A549 (cell line): ENCODE measurements at regions not wholly inside any gene's neighbourhood (a gene's known extent, or its start where the extent isn't known, plus 50 kb on each side); places are given as distances from the start of the nearest gene placed in this dataset.
"Not testable (repeated sequence)": the region's sequence is repeated elsewhere in the genome, so short reads cannot be mapped to it uniquely, and the experiment has no call there.

Experiments
- ATAC-seq, 2 experiments: fragments of 200-7000 bp in 1 of 2; fragments of >200 bp in 1 of 2; cut with Nextera tagmentation in 1 of 2; cut with Tn5 transposase in 1 of 2; 3 replicates each; pipeline versions ENCODE4 v1.8.0 to v1.9.1; 2018 to 2020; ENCODE audit warnings: mild to moderate bottlenecking in 1 of 2, moderate library complexity in 1 of 2
- CTCF ChIA-PET: fragments of 300-600 bp; sonication (Branson Sonifier 250); formaldehyde crosslinking; extraction: SDS; loops from one replicate; lab custom pipeline; 2021; ENCODE audit warnings: antibody characterized with exemption, inconsistent platforms; lab: Yijun Ruan, JAX
- POLR2A ChIA-PET: fragments of 350-600 bp; formaldehyde crosslinking; extraction: SDS; loops from one replicate; lab custom pipeline; 2021; ENCODE audit warnings: antibody characterized with exemption, inconsistent platforms; lab: Yijun Ruan, JAX
- DNase-seq, 2 experiments: peaks; one replicate each; pipeline versions ENCODE4 v3.0.0 to v3.0.0-alpha.2; 2011 to 2016; ENCODE audit warnings: low read depth in 1 of 2, low spot score in 1 of 2
- FAIRE-seq: peaks from 2 replicates; lab custom pipeline; 2011; peaks lifted over from hg19 to GRCh38; lab: Jason Lieb, UNC
- H3K27ac ChIP-seq, 2 experiments: fragments of >200 bp; sonication (Bioruptor Twin); formaldehyde crosslinking; 3 replicates each; pipeline ENCODE4 v1.5.1; 2016 to 2017
- H3K4me1 ChIP-seq: fragments of >200 bp; sonication (Bioruptor Twin); formaldehyde crosslinking; 3 replicates; pipeline ENCODE4 v1.6.1; 2016
- H3K4me2 ChIP-seq: fragments of >200 bp; sonication (Bioruptor Twin); formaldehyde crosslinking; 3 replicates; pipeline ENCODE4 v1.6.1; 2016
- H3K4me3 ChIP-seq: fragments of >200 bp; sonication (Bioruptor Twin); formaldehyde crosslinking; 3 replicates; pipeline ENCODE4 v1.5.1; 2016
- H3K9me3 ChIP-seq: fragments of >200 bp; sonication (Bioruptor Twin); formaldehyde crosslinking; 3 replicates; pipeline ENCODE4 v1.6.1; 2016
- CBX8 ChIP-seq: fragments of 200-600 bp; sonication (generic); IDR thresholded peaks from 2 replicates; pipeline ENCODE4 v1.6.1; 2016
- CHD2 ChIP-seq: fragments of 150-350 bp; IDR thresholded peaks from 2 replicates; pipeline ENCODE4 v1.6.1; 2014; ENCODE audit warnings: low read length; ENCODE audit not compliant: partially characterized antibody
- GATA3 ChIP-seq: IDR thresholded peaks from 2 replicates; pipeline ENCODE4 v1.6.1; 2012; ENCODE audit warnings: borderline replicate concordance
- HDAC2 ChIP-seq: fragments of 200-600 bp; sonication (generic); IDR thresholded peaks from 2 replicates; pipeline ENCODE4 v1.6.1; 2016
- MAFK ChIP-seq: fragments of 450-650 bp; IDR thresholded peaks from 2 replicates; pipeline ENCODE4 v1.6.1; 2014; ENCODE audit not compliant: partially characterized antibody
- MAZ ChIP-seq: fragments of 150-350 bp; IDR thresholded peaks from 2 replicates; pipeline ENCODE4 v1.6.1; 2014; ENCODE audit warnings: antibody characterized with exemption, low read depth, low read length, borderline replicate concordance
- NFE2L2 ChIP-seq: fragments of 150-350 bp; conservative IDR thresholded peaks from 2 replicates; pipeline ENCODE4 v1.6.1; 2014; ENCODE audit warnings: low read length
- NPAS2 ChIP-seq: fragments of 250-450 bp; sonication (Bioruptor Pico); IDR thresholded peaks from 2 replicates; pipeline ENCODE4 v1.8.0; 2022; ENCODE audit warnings: mild to moderate bottlenecking, moderate library complexity, borderline replicate concordance
- PHF8 ChIP-seq: fragments of 200-600 bp; sonication (generic); IDR thresholded peaks from 2 replicates; pipeline ENCODE4 v1.6.1; 2016; ENCODE audit warnings: low read depth, mild to moderate bottlenecking, antibody characterized with exemption, moderate library complexity, borderline replicate concordance
- POLR2AphosphoS2 ChIP-seq: conservative IDR thresholded peaks from 2 replicates; pipeline ENCODE4 v1.6.1; 2012; ENCODE audit warnings: low read length, improper control_type of control experiment, inconsistent platforms
- RARB ChIP-seq: fragments of 250-450 bp; sonication (Bioruptor Pico); IDR thresholded peaks from 2 replicates; pipeline ENCODE4 v1.8.0; 2021; ENCODE audit warnings: mild to moderate bottlenecking, moderate library complexity
- RCOR1 ChIP-seq: fragments of 150-350 bp; IDR thresholded peaks from 2 replicates; pipeline ENCODE4 v1.6.1; 2014; ENCODE audit warnings: antibody characterized with exemption, low read length, low read depth
- SMC3 ChIP-seq: fragments of >200 bp; sonication (Bioruptor Twin); formaldehyde crosslinking; IDR thresholded peaks from 3 replicates; pipeline ENCODE4 v1.6.1; 2018; ENCODE audit warnings: inconsistent platforms
- WGBS: methylation state at CpG from one replicate; pipeline ENCODE4 v1.1.6; 2017; ENCODE audit errors: missing lambda C conversion rate; 5-methylcytosine and 5-hydroxymethylcytosine counted together
- TF ChIP-seq, protein P1 (sequence below): fragments of >200 bp; sonication (Bioruptor Twin); formaldehyde crosslinking; IDR thresholded peaks from 3 replicates; pipeline ENCODE4 v1.5.1; 2016
- TF ChIP-seq, protein P2 (sequence below): IDR thresholded peaks from 2 replicates; pipeline ENCODE4 v1.6.1; 2012; ENCODE audit warnings: low read depth, borderline replicate concordance

GRCh38 chr1:163471779-163472650 lies 150.3 kb downstream of the NUF2 start (continued):
- TF ChIP-seq GATA3 (no peak), CBX8 (no peak)
- TF ChIP-seq, protein P1, sequence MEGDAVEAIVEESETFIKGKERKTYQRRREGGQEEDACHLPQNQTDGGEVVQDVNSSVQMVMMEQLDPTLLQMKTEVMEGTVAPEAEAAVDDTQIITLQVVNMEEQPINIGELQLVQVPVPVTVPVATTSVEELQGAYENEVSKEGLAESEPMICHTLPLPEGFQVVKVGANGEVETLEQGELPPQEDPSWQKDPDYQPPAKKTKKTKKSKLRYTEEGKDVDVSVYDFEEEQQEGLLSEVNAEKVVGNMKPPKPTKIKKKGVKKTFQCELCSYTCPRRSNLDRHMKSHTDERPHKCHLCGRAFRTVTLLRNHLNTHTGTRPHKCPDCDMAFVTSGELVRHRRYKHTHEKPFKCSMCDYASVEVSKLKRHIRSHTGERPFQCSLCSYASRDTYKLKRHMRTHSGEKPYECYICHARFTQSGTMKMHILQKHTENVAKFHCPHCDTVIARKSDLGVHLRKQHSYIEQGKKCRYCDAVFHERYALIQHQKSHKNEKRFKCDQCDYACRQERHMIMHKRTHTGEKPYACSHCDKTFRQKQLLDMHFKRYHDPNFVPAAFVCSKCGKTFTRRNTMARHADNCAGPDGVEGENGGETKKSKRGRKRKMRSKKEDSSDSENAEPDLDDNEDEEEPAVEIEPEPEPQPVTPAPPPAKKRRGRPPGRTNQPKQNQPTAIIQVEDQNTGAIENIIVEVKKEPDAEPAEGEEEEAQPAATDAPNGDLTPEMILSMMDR = no peak

- 43% methylated on average over 9 of the region's 9 CpGs for WGBS
- H3K9me3 ChIP-seq = no peaks in the 10 kb centered on the region
- no peak overlapping the region for H3K4me3 ChIP-seq
- H3K27ac ChIP-seq = no peak overlapping the region
- H3K4me2 ChIP-seq = no peak overlapping the region
- H3K4me1 ChIP-seq = no peaks in the 10 kb centered on the region
- no peak for ATAC-seq
- POLR2A ChIA-PET = no interaction called here
- CTCF ChIA-PET = interaction anchor here (1.0 kb wide), 1 partner anchor 10 kb away, joined by 3 read pairs; no protein-coding TSS in a partner anchor
- FAIRE-seq = no peak
- no peak for DNase-seq
- TF ChIP-seq MAZ = no peak
- TF ChIP-seq MAFK = no peak
- no peak for TF ChIP-seq PHF8
- TF ChIP-seq HDAC2 = no peak
- no peak for TF ChIP-seq RCOR1
- TF ChIP-seq NFE2L2 = no peak
- TF ChIP-seq, protein P2, sequence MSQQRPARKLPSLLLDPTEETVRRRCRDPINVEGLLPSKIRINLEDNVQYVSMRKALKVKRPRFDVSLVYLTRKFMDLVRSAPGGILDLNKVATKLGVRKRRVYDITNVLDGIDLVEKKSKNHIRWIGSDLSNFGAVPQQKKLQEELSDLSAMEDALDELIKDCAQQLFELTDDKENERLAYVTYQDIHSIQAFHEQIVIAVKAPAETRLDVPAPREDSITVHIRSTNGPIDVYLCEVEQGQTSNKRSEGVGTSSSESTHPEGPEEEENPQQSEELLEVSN = no peak
- TF ChIP-seq SMC3 = no peak
- TF ChIP-seq, all 56 proteins: peak for 0
These were observed 151.0 kb downstream of the NUF2 start for GRCh38 chr1:163472651-163473248.

DNA sequence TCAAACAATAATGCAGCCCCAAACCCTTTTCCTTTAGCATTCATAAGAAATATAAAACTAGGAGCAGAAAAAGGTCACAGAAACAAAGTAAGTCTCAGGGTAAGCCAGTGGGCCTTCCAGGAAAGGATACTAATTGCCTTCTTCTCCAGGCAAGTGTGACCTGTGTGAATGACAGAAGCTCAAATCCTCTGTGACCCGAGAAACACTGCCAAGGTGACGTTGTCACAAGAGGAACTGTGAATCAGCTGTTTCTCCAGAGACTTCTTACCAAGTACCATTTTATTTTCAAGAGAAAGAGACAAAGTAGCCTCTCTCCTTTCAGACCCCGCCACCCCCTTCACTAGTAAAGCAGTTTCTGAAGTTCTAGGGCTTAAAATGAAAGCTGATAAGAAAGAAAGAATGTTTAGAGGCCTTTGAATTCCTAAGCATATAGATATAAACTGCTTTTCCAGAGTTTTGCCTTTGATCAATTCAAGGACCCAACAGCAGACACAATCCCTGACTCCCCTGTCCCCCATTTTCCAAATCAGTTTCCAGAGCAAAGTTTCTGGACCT lies 155.6 kb downstream of the NUF2 start:
- WGBS = under 1% methylated on average over 3 of the region's 3 CpGs
- POLR2A ChIA-PET = no interaction called here
- CTCF ChIA-PET = no interaction called here
- no peaks in the 10 kb centered on the region for H3K4me1 ChIP-seq
- no peak for DNase-seq
- no peak for FAIRE-seq
- no peak overlapping the region for H3K27ac ChIP-seq
- no peak overlapping the region for H3K4me3 ChIP-seq
- H3K4me2 ChIP-seq = no peak overlapping the region
- no peak for TF ChIP-seq RARB (CRISPR knock-in tag)
- no peak for TF ChIP-seq CHD2
- no peak for TF ChIP-seq NFE2L2
- TF ChIP-seq NPAS2 = no peak
- no peak for TF ChIP-seq POLR2AphosphoS2
- ATAC-seq = no peak
- no peaks in the 10 kb centered on the region for H3K9me3 ChIP-seq

GRCh38 chr1:163498391-163499330 lies 176.9 kb downstream of the NUF2 start:
- DNase-seq, H3K4me1 ChIP-seq, POLR2A ChIA-PET, H3K4me2 ChIP-seq, H3K9me3 ChIP-seq, CTCF ChIA-PET, H3K27ac ChIP-seq, FAIRE-seq, ATAC-seq, H3K4me3 ChIP-seq: not testable (repeated sequence)
- 55% methylated on average over 13 of the region's 52 CpGs for WGBS
